ENCODE measurements at regions not wholly inside any gene's neighbourhood (a gene's known extent, or its start where the extent isn't known, plus 50 kb on each side); places are given as distances from the start of the nearest gene placed in this dataset.

DNA sequence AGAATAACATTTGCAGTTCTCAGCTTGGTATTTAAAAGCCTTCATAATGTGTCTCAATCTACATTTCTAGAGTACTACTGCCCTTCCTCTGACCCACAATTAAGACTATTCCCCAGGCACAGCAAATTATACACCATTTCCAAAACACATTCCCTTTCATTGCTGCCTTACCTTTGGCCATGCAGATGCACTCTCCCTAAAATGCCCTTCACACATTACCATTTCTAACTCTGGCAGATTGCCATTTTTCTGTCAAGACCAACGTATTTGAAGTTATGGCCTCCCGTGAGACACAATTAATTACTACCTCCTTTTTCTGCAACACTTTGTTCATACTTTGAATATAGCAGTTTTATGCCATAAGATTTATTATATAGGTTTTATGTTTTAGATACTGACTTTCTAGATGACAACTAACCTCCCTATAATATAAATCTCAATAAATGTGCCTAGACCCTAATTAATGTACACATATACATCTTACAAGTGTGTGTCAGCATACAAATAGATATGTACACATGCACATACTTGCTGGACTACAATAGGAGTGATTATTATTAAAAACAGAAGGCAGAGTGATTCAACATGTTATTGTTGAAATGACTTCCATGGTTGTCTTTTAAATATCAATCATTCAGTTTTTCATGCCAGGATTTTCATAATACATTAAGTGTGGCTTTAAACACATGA, 2902.5 kb downstream of the PCDH9 start:
- Mint-ChIP-seq H3K27me3 (ENCODE audit: low read depth) (no peaks in the 10 kb centered on the region), H3K4me3 (no peak overlapping the region), H3K9me3 (peaks cover 2 to 4% of the 10 kb centered on the region in 2 experiments; a peak in 3 of 5 replicates), H3K36me3 (ENCODE audit: insufficient read depth in 1 of 3, low read depth in 3 of 3) (peaks cover 0 to 4% (median 0%) of the 10 kb centered on the region in 3 experiments; a peak in 1 of 7 replicates), H3K4me1 (peaks cover 3 to 4% of the 10 kb centered on the region in 2 experiments; a peak in 2 of 4 replicates), H3K27ac (no peak overlapping the region)
- TF ChIP-seq, protein P1, sequence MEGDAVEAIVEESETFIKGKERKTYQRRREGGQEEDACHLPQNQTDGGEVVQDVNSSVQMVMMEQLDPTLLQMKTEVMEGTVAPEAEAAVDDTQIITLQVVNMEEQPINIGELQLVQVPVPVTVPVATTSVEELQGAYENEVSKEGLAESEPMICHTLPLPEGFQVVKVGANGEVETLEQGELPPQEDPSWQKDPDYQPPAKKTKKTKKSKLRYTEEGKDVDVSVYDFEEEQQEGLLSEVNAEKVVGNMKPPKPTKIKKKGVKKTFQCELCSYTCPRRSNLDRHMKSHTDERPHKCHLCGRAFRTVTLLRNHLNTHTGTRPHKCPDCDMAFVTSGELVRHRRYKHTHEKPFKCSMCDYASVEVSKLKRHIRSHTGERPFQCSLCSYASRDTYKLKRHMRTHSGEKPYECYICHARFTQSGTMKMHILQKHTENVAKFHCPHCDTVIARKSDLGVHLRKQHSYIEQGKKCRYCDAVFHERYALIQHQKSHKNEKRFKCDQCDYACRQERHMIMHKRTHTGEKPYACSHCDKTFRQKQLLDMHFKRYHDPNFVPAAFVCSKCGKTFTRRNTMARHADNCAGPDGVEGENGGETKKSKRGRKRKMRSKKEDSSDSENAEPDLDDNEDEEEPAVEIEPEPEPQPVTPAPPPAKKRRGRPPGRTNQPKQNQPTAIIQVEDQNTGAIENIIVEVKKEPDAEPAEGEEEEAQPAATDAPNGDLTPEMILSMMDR (conservative IDR thresholded peaks at IDR 0.05), result no peak
- Histone ChIP-seq H3K23me2 (ENCODE audit: insufficient read length, low read depth, low read length, poor library complexity, severe bottlenecking) (no peaks in the 10 kb centered on the region), H3K27ac (ENCODE audit: insufficient read length, low read depth, low read length) (no peak overlapping the region), H2BK15ac (ENCODE audit: low read depth, low read length) (no peak overlapping the region), H3K9me3 (ENCODE audit: control insufficient read depth, low read depth, low read length) (no peaks in the 10 kb centered on the region), H4K91ac (ENCODE audit: insufficient read length, low read depth, low read length) (no peak overlapping the region), H4K8ac (replicated peaks; ENCODE audit: insufficient read length, low read depth, low read length) (no peak overlapping the region), H3K27me3 (ENCODE audit: insufficient read depth, low read length) (no peaks in the 10 kb centered on the region), H3K18ac (ENCODE audit: insufficient read length, low read depth, low read length) (no peak overlapping the region), H3K4ac (ENCODE audit: low read depth, low read length) (no peak overlapping the region), H2AFZ (ENCODE audit: low read length) (no peak overlapping the region), H2BK12ac (ENCODE audit: insufficient read length, low read depth, low read length) (no peak overlapping the region), H3K56ac (ENCODE audit: insufficient read length, low read depth, low read length) (no peak overlapping the region), H3K79me2 (ENCODE audit: insufficient read depth, low read length) (no peaks in the 10 kb centered on the region), H3K23ac (ENCODE audit: insufficient read length, low read depth, low read length) (no peak overlapping the region), H3K79me1 (ENCODE audit: insufficient read depth, low read depth, low read length, poor library complexity, severe bottlenecking) (no peaks in the 10 kb centered on the region), H2BK20ac (ENCODE audit: low read depth, low read length, poor library complexity, severe bottlenecking) (no peak overlapping the region), H4K5ac (ENCODE audit: insufficient read length, low read depth, low read length) (no peak overlapping the region), H3K9ac (ENCODE audit: extremely low read depth, insufficient read length, low read length) (no peak overlapping the region), H2BK120ac (ENCODE audit: low read depth, low read length, poor library complexity, severe bottlenecking) (no peak overlapping the region), H2AK5ac (ENCODE audit: insufficient read length, low read length) (no peak overlapping the region), H3K14ac (ENCODE audit: insufficient read depth, low read length) (no peak overlapping the region), H3T11ph (ENCODE audit: low read length) (no peak overlapping the region), H2BK5ac (ENCODE audit: insufficient read length, low read length) (no peak overlapping the region), H3K4me1 (ENCODE audit: insufficient read depth, low read length) (no peaks in the 10 kb centered on the region), H4K20me1 (ENCODE audit: control insufficient read depth, insufficient read depth, insufficient read length) (no peaks in the 10 kb centered on the region), H3K4me2 (ENCODE audit: insufficient read depth, insufficient read length, low read length) (no peak overlapping the region)
- no peak for DNase-seq
- WGBS (ENCODE audit: extremely low coverage, insufficient read length, low lambda C conversion rate), result no CpG with 5 or more reads among the region's 2 CpGs
